SIG-M5 treated with dmso at 0.1 percent for 504 hours (cell line): ENCODE measurements at regions not wholly inside any gene's neighbourhood (a gene's known extent, or its start where the extent isn't known, plus 50 kb on each side); places are given as distances from the start of the nearest gene placed in this dataset.
"Not testable (repeated sequence)": the region's sequence is repeated elsewhere in the genome, so short reads cannot be mapped to it uniquely, and the experiment has no call there.

ENCODE experiments used
- DNase-seq: peaks from one replicate; lab custom pipeline; 2025; ENCODE audit not compliant: unreplicated experiment; lab: John Stamatoyannopoulos, UW

DNA sequence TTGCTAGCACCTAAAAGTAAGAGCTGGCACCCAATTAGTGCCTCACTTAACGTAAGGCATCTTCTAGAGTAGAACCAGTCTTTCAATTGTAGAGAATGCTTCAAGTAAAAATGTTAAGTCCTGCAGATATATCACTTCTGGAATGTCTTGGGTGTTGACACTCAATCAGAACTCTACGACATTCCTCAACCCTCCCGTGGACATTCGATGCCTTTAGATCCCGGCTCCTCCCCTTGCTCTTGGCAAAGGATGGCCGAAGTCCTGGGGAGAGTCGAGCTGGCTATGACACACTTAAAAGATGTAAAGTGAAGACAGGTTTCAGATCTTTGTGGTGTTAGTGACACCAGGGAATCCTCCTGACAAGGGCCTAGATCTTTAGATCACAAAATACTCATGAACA lies 87.5 kb upstream of the ERCC6L2 start:
- no peak for DNase-seq

- no peak for DNase-seq
Measured at GRCh38 chr9:95785209-95785608, 90.3 kb upstream of the ERCC6L2 start.

DNA sequence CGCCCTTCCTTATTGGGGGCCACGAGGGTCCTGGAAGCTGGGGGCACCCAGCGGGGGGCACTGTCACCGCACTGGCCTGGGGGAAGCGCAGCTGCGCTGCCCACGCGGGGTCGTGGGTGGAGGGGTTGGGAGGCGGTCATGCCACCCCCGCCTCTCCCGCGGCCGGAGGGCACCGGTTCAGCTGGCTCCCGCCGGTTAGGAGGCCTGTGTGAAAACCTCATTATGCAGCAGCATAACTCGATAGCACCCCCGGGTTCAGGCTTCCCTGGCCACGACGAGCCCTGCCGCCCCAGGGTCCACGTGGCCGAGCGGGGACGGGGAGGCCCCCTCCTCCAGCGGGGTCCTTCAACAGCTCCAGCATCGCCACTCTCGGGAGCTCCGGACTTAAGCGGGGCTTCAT lies 91.2 kb upstream of the ERCC6L2 start:
- DNase-seq, result no peak

DNA sequence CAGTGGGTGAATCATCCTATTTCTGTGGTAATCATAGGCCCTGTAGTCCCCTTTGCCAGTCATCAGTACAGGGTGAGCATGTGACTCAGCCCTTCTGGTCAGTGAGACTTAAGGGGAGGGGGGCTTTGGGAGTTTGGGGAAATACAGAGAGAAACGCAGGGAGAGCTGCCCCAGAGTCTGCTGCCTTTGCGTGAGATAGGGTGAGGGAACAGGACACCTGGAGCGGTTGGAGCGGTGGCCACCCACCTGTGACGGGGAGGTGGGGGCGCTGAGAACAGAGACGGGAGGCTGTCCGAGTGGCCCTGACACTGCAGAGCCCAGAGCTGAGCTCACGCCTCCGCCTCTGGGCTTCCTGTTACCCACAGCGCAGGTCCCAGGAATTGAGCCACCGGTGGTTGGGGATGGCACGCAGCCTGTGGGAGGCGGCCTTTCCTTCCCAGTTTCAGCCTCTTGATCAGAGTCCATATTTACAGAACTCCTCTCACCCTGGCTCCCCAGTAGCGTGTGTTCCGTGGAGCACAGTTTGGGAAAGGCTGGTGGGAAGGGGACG lies 92.0 kb upstream of the ERCC6L2 start:
- DNase-seq, result no peak

GRCh38 chr9:95780751-95781150 lies 94.7 kb upstream of the ERCC6L2 start:
- no peak for DNase-seq

GRCh38 chr9:95780121-95780520 lies 95.4 kb upstream of the ERCC6L2 start:
- no peak for DNase-seq

DNA sequence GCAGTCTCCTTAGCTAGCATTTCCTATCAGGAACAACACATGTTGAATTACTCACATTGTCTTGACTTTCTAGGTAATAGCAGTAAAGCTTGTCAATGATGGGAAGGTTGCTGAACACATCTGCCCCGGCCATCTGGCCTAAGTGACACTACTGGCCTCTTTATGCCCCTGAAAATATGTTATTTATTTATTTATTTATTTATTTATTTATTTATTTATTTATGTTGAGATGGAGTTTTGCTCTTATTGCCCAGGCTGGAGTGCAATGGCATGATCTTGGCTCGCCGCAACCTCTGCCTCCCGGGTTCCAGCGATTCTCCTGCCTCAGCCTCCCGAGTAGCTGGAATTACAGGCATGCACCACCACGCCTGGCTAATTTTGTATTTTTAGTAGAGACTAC lies 95.9 kb upstream of the ERCC6L2 start:
- DNase-seq, result not testable (repeated sequence)

DNA sequence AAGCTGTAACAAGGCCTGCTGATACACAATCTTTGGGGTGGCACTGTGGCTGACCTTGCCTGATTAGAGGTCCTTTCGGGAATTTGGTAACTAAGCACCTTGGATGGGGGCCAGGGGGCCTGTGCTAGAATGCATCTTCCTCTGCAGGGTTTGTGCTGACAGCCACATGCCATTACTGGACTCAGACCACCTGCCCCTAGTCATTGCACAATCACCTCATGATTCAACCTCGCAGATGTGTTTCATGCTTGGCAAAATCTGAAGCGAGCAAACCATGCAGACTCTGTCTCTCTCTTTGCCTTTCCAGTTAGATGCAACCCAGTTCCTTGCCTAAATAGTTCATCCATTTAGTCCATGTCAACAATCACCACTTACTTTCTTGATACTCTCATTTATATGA lies 96.5 kb upstream of the ERCC6L2 start:
- DNase-seq, result no peak

DNA sequence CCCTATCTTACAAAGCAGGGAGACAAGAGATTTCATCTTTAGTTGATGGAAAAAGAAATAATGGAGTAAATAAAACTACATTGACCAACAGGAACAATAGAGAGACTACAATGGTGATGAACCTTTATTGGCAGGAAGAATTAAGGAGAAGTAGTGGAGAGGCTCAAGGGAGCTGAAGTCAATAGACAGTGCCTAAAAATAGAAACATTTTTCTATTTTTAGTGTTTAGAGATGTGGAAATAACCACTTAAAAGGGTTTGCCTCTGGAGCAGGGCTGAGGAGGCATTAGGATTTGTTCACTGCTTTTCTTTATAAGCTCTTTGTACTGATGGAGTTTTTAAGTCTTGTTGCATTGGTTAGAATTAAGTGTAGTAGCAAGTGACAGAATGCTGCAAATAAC lies 98.4 kb upstream of the ERCC6L2 start:
- no peak for DNase-seq

GRCh38 chr9:95776176-95776575 lies 99.3 kb upstream of the ERCC6L2 start:
- no peak for DNase-seq

DNA sequence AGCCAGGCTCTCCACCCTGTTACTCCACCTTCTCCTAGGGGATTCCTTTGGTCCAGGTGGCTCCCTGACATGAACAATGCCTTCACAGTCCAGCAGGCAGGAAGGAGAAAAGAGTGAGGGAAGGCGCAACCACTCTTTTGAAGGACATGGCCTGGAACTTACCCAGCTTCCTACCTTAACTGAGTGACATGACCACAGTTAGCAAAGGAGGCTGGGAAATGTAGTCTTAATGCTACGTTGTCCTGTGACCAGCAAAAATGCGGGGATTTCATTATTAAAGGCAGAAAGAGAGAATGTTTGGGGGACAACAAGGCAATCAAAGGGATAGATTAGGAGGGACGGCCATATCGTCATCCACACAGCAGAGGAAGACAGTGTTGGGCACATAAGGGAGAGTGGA lies 100.3 kb upstream of the ERCC6L2 start:
- no peak for DNase-seq

DNA sequence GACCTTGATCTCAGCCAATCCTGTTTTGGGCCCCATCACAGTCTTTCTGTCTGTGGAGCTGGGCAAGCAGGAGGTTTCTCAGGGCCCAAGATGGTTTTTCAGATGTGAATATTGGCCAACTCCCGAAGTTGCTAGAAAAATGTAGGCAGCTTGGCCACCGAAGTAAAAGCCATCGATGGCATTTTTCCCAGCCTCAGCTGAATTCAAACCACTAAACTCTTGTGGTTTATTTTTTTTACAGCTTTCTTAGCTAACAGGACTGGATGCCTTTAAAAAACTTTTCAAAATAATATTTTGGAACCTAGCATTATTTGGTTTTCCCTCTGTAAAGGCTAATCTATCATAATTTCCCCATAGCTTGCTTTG lies 102.5 kb upstream of the ERCC6L2 start:
- no peak for DNase-seq

DNA sequence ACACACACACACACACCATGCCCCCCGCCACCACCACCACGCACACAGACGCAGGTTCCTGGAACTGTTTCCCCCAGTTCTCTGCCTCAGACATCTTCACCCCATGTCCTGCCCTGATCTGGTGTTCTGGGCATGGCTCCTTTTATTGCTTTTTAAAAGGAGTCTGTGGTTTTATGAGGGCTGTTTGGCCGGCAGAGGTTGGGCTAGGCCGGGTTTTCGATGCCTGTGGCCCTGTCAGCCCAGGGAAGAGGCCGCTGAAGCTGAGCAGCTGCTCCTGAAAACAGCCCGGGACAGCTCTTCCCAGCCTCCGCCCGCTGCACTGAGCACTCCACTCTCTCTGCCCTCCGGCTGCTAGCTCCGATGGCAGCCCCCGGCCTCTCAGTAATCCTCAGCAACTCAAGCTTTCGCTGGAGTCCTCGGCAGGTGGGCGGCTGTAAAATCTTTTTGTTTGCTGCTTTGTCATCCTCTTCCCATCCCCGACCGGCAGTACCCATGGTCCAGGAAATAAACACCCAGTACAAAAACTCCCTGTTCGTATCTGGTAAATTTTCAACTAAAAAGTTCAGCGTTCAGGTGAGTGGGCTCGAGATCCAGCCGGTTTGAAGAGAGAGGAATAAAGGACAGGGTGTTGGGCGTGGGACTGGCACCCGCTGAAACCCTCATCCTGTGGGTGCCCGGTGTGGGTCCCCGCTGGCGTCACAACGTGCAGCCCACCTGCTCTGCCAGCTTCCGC lies 103.0 kb upstream of the ERCC6L2 start:
- DNase-seq, result no peak

DNA sequence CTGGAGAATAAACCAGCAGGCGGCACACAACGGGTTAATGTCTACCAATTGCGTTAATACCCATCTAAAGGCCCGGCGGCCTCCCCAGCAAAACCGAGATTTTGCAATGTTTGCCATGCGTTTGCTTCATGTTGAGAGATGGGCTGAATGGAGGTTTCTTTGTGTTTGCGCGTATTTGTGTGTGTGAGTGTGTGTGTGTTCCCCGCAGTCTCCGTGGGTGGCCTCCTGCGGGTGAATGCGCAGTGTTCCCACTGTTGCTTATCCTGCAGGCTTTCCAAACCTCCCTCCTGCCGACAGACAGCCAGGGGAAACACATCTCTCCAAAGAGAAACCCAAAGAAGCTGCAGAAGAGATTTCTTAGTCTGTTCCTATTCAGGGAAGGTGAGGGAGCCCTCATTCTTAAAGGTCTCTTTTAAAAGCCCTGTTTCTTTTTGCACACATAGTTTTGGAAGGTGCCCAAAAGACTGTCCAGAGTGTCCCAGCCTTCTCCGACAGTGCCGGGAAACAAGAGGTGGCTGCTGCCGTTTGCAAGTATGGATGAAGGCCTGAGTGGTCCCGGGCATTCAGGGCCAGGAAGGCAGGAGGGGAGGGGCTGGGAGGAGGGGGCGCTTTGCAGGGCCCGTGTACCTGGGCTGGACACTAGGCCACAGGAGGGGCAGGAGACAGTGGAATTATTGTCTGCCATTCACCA lies 103.8 kb upstream of the ERCC6L2 start:
- no peak for DNase-seq

GRCh38 chr9:95770653-95771131 lies 104.8 kb upstream of the ERCC6L2 start:
- no peak for DNase-seq

- DNase-seq, result no peak
Measured at GRCh38 chr9:95769909-95770433, 105.5 kb upstream of the ERCC6L2 start.

DNA sequence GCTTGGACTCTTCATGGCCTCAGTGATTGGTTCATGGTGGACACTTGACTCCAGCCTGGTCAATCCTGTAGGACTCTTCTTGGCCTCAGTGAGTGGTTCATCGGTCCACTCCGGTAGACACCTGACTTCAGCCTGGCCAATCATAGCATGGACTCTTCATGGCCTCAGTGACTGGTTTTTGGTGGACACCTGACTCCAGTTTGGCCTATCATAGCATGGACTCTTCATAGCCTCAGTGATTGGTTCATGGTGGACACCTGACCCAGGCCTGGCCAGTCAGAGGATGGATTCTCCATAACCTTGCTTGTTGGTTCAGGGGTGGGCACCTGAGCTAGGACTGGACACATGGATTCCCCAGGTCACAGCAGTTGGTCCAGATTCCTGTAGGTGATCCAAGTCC lies 106.0 kb upstream of the ERCC6L2 start:
- DNase-seq, result no peak

- no peak for DNase-seq
Measured at GRCh38 chr9:95766906-95767305, 108.6 kb upstream of the ERCC6L2 start.

- no peak for DNase-seq
Measured at GRCh38 chr9:95764533-95765319, 110.8 kb upstream of the ERCC6L2 start.

GRCh38 chr9:95763983-95764382 lies 111.5 kb upstream of the ERCC6L2 start:
- DNase-seq, result no peak

- DNase-seq, result no peak
Measured at GRCh38 chr9:95763006-95763405, 112.5 kb upstream of the ERCC6L2 start.
